ENCODE measurements at regions not wholly inside any gene's neighbourhood (a gene's known extent, or its start where the extent isn't known, plus 50 kb on each side); places are given as distances from the start of the nearest gene placed in this dataset.

DNA sequence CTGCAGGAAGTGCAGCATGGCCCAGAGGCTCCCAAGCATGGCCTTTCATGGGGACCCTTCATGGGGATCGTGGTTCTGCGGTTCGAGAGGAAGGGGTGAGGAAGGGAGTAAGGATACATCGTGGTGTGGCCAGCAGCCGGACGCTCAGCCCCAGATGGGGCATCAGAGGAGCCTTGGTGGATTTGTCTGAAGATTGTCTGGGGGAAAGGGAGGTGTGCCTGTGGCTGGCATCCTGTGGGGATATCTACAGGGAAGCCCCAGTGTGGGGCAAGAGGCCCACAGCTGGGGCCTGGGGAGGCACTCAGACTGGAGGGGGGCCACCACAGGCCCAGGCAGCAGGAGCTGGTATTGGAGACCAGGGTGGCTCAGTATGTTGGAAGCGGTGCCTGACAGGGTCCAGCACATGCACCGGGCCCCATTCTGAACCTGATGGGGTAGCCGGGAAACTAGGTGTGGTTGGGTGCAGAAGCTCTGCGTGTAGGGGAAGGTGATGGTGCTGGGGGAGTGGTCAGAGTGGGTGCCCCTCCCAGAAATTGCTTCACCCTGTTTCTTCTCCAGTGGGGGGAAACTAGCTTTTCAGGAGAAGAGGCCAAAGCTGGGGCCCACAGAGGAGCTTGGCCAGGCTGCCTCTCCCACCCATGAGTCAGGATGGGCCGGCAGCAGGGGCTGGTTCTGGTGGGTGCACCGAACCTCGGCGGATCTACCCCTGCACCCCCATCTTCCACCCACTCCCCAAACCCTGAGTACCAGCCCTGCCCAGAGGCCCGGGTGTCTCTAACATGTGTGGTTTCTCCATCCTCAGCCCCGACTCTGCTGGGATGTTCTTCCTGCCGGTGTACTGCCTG, 274.4 kb upstream of the HDAC4 start (continued):
- TF ChIP-seq U2AF1 (optimal IDR thresholded peaks at IDR 0.05; ENCODE audit: low read depth, low read length) (no peak), ZNF3 (CRISPR knock-in tag; IDR thresholded peaks at IDR 0.05) (no peak), ZNF143 (CRISPR knock-in tag; IDR thresholded peaks at IDR 0.05) (no peak), EWSR1 (IDR thresholded peaks at IDR 0.05; ENCODE audit: borderline replicate concordance, low read depth, partially characterized antibody) (no peak), CHD4 (IDR thresholded peaks at IDR 0.05; ENCODE audit: insufficient read depth, insufficient replicate concordance, low read depth, low read length, poor library complexity, severe bottlenecking) (no peak)

DNA sequence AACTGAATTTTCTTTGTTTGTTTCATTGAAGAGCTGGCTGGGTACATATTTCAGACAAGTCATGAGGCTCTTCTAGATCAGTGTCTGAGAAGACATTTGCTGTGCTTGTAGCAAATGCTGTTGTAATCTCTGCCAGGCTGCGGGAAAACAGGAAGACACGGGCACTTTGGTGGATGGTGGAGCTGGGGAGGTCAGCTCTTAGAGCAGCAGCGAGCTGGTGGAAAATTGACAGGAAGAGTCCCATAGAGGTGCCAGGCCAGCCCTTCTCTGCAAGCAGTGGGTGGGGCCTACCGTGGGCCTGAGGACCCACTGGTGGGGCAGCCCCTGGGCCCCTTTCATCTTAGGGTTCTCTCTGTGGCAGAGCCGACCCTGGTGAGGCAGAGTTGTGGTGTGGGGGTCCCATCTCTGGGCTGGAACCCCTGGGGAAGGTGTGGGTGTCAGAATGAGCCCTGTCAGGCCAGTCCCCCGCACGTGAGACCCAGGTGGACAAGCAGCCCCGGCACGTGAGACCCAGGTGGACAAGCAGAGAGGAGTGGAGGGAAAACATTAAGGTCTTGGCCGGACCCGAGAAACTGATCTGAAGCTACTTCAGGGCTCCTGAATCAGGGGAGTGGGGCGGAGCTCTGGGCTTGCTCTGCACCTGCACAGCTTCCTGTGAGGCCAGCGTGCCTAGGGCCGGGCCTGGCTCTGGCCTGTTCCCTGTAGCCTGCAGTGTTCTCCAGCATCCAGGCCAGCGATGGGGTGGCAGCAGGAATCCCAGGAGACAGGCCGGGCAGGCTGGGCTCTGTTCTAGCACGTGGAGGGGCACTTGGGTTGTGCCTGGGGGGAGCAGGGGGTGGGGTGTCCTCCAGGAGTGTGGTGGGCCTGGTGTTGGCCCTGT, 273.5 kb upstream of the HDAC4 start:
- H3K9me3 ChIP-seq (replicated peaks; ENCODE audit: control insufficient read depth, insufficient read depth, low read depth, low read length), result no peaks in the 10 kb centered on the region
- no peaks in the 10 kb centered on the region for H4K20me1 ChIP-seq (replicated peaks; ENCODE audit: control insufficient read depth, insufficient read depth, low read length)
- no peaks in the 10 kb centered on the region for H3K79me2 ChIP-seq (ENCODE audit: control insufficient read depth, insufficient read depth, low read length)
- no peak for DNase-seq (ENCODE audit: extremely low read depth in 1 of 4, low spot score in 3 of 4)
- no peak overlapping the region for H3K9ac ChIP-seq (ENCODE audit: insufficient read depth in 1 of 2, low read depth in 2 of 2, low read length in 2 of 2)
- no peak overlapping the region for H3K27ac ChIP-seq (ENCODE audit: extremely low read depth, low read depth, low read length)
- CTCF ChIA-PET (ENCODE audit: low intra/inter-chr PET ratio), result no interaction called here
- ATAC-seq, result no peak
- no peak overlapping the region for H3K4me2 ChIP-seq (ENCODE audit: insufficient read depth, low read length)
- 2% methylated on average over 14 of the region's 17 CpGs for WGBS (ENCODE audit: insufficient coverage, low coverage, missing lambda C conversion rate)
- no TSS peak for BruUV-seq (replicated peaks)
- H3K9me1 ChIP-seq (ENCODE audit: control insufficient read depth, insufficient read depth, low read length), result no peaks in the 10 kb centered on the region
- POLR2A ChIA-PET, result no interaction called here
- peaks cover 0 to 42% of the 10 kb centered on the region in 2 experiments; a peak in 3 of 5 replicates for H3K27me3 ChIP-seq (ENCODE audit: control insufficient read depth in 2 of 2, insufficient read depth in 2 of 2, low read length in 2 of 2)
- in situ Hi-C loops (cut with MboI), result no loop called here
- H3K4me3 ChIP-seq, result no peak overlapping the region
- no peaks in the 10 kb centered on the region for H3K4me1 ChIP-seq (replicated peaks in 1 of 2; ENCODE audit: control insufficient read depth in 2 of 2, insufficient read depth in 2 of 2, low read length in 2 of 2)
- intact Hi-C loops (cut with micrococcal nuclease), result no loop called here
- no peak overlapping the region for H2AFZ ChIP-seq (ENCODE audit: low read depth, low read length)
- no peak for FAIRE-seq
- no peaks in the 10 kb centered on the region for H3K36me3 ChIP-seq (ENCODE audit: control insufficient read depth, insufficient read depth, low read length)
- TF ChIP-seq CBX5 (IDR thresholded peaks at IDR 0.05; ENCODE audit: borderline replicate concordance, low read depth) (no peak), SOX6 (IDR thresholded peaks at IDR 0.05) (no peak), ZNF311 (CRISPR knock-in tag; IDR thresholded peaks at IDR 0.05) (no peak), YBX1 (IDR thresholded peaks at IDR 0.05) (no peak)
- TF ChIP-seq, protein P1, sequence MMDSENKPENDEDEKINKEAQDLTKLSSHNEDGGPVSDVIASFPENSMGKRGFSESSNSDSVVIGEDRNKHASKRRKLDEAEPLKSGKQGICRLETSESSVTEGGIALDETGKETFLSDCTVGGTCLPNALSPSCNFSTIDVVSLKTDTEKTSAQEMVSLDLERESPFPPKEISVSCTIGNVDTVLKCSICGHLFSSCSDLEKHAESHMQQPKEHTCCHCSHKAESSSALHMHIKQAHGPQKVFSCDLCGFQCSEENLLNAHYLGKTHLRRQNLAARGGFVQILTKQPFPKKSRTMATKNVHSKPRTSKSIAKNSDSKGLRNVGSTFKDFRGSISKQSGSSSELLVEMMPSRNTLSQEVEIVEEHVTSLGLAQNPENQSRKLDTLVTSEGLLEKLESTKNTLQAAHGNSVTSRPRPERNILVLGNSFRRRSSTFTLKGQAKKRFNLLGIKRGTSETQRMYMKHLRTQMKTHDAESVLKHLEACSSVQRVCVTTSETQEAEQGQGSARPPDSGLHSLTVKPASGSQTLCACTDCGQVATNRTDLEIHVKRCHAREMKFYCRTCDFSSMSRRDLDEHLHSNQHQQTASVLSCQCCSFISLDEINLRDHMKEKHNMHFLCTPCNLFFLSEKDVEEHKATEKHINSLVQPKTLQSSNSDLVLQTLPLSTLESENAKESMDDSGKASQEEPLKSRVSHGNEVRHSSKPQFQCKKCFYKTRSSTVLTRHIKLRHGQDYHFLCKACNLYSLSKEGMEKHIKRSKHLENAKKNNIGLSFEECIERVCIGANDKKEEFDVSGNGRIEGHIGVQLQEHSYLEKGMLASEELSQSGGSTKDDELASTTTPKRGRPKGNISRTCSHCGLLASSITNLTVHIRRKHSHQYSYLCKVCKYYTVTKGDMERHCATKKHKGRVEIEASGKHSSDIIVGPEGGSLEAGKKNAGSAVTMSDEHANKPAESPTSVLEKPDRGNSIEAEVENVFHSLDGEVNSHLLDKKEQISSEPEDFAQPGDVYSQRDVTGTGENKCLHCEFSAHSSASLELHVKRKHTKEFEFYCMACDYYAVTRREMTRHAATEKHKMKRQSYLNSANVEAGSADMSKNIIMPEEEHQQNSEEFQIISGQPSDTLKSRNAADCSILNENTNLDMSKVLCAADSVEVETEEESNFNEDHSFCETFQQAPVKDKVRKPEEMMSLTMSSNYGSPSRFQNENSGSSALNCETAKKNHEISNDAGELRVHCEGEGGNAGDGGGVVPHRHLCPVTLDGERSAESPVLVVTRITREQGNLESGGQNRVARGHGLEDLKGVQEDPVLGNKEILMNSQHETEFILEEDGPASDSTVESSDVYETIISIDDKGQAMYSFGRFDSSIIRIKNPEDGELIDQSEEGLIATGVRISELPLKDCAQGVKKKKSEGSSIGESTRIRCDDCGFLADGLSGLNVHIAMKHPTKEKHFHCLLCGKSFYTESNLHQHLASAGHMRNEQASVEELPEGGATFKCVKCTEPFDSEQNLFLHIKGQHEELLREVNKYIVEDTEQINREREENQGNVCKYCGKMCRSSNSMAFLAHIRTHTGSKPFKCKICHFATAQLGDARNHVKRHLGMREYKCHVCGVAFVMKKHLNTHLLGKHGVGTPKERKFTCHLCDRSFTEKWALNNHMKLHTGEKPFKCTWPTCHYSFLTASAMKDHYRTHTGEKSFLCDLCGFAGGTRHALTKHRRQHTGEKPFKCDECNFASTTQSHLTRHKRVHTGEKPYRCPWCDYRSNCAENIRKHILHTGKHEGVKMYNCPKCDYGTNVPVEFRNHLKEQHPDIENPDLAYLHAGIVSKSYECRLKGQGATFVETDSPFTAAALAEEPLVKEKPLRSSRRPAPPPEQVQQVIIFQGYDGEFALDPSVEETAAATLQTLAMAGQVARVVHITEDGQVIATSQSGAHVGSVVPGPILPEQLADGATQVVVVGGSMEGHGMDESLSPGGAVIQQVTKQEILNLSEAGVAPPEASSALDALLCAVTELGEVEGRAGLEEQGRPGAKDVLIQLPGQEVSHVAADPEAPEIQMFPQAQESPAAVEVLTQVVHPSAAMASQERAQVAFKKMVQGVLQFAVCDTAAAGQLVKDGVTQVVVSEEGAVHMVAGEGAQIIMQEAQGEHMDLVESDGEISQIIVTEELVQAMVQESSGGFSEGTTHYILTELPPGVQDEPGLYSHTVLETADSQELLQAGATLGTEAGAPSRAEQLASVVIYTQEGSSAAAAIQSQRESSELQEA (IDR thresholded peaks at IDR 0.05; ENCODE audit: low read depth), result no peak
